ENCODE measurements at regions not wholly inside any gene's neighbourhood (a gene's known extent, or its start where the extent isn't known, plus 50 kb on each side); places are given as distances from the start of the nearest gene placed in this dataset.

DNA sequence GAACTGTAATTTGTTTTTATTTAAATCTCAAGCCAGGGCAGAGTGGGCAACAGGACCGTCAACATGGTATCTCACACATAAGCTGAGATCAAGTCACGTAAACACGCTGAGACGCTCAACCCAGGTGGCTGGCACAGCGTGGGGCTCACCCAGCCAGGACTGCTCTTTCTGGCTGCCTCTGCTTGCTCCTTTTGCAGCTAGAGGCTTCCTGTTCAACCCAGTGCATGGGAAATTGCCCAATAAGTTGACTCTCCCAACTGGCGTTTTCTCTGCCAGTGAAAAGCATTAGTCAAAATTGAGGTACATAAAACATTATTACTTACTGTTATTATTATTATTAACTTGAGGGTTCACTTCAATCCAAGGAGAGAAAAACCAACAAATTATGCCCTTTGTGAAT, 398.1 kb downstream of the NR2F2 start:
- TF ChIP-seq SIN3A (IDR thresholded peaks at IDR 0.05; ENCODE audit: borderline replicate concordance, insufficient read depth, low read length) (no peak), POLR2AphosphoS5 (IDR thresholded peaks at IDR 0.05; ENCODE audit: low read depth, low read length) (no peak), TAF1 (IDR thresholded peaks at IDR 0.05; ENCODE audit: borderline replicate concordance, insufficient read depth, low read length) (no peak), FOXP2 (optimal IDR thresholded peaks at IDR 0.05; ENCODE audit: borderline replicate concordance, extremely low read depth, extremely low read length, insufficient read depth) (no peak)
- TF ChIP-seq, protein P1, sequence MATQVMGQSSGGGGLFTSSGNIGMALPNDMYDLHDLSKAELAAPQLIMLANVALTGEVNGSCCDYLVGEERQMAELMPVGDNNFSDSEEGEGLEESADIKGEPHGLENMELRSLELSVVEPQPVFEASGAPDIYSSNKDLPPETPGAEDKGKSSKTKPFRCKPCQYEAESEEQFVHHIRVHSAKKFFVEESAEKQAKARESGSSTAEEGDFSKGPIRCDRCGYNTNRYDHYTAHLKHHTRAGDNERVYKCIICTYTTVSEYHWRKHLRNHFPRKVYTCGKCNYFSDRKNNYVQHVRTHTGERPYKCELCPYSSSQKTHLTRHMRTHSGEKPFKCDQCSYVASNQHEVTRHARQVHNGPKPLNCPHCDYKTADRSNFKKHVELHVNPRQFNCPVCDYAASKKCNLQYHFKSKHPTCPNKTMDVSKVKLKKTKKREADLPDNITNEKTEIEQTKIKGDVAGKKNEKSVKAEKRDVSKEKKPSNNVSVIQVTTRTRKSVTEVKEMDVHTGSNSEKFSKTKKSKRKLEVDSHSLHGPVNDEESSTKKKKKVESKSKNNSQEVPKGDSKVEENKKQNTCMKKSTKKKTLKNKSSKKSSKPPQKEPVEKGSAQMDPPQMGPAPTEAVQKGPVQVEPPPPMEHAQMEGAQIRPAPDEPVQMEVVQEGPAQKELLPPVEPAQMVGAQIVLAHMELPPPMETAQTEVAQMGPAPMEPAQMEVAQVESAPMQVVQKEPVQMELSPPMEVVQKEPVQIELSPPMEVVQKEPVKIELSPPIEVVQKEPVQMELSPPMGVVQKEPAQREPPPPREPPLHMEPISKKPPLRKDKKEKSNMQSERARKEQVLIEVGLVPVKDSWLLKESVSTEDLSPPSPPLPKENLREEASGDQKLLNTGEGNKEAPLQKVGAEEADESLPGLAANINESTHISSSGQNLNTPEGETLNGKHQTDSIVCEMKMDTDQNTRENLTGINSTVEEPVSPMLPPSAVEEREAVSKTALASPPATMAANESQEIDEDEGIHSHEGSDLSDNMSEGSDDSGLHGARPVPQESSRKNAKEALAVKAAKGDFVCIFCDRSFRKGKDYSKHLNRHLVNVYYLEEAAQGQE (IDR thresholded peaks at IDR 0.05; ENCODE audit: insufficient read depth in 1 of 2, low read depth in 2 of 2, low read length in 2 of 2): no peak

All from PFSK-1 (cell line).